ENCODE measurements at regions not wholly inside any gene's neighbourhood (a gene's known extent, or its start where the extent isn't known, plus 50 kb on each side); places are given as distances from the start of the nearest gene placed in this dataset.
"Not testable (repeated sequence)": the region's sequence is repeated elsewhere in the genome, so short reads cannot be mapped to it uniquely, and the experiment has no call there.

DNA sequence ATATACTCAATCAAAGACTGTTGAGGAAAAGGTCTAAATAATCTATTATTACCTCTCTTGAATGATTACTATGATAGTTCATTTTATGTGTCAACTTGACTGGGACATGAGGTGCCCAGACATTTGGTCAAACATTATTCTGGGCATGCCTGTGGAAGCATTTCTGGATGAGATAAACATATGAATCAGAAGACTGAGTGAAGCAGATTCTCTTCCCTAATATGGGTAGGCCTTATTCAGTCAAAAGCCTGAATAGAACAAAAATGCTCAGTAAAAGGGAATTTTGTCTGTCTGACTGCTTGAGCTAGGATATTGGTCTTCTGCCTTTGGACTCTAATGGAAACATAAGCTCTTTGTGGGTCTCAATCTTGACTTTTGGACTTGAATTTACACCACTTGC lies 73.3 kb upstream of the SOX13 start:
- DNase-seq: no peak

DNA sequence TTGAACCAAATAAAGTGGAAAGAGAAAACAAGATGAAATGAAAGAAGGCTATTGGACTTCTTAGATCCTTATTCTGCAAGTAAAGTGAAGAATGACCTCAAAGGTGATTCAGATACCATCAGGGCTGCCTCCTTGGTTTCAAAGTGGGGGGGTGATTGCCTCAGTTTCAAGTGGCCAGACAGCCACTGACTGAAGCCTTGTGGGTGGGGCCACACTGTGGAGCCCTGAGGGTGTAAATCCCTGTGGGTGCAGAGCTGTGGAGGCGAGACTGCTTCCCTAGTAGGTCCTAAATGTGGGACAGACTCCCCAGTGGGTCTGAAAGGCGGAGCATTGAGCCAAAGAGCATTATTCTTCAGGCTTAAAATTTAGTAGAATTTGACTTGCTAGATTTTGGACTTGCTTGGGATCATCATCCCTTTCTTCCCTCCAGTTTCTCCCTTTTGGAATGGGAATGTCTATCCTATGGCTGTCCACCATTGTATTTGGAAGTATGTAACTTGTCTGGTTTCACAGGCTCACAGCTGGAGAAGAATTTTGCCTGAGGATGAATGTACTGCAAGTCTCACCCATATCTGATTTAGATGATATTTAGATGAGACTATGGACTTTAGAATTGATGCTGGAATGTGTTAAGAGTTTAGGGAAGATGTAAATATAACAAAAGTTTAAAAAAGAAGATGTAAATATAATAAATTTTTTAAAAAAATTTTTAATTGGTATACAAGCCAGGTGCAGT lies 71.6 kb upstream of the SOX13 start:
- DNase-seq: no peak

DNA sequence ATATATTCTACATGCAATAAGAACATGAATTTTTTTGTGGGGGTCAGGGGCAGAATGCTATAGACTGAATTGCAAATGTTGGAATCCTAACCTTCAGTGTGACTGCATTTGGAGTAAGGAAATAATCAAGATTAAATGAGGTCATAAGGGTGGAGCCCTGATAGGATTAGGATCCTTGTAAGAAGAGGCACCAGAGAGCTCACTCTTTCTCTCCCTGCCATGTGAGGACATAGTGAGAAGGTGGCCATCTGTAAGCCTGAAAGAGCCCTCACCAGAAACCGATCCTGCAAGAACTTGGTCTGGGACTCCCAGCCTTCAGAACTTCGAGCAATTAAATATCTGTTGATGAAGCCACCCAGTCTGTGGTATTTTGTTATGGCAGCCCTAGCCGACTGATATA lies 70.3 kb upstream of the SOX13 start:
- DNase-seq: no peak

DNA sequence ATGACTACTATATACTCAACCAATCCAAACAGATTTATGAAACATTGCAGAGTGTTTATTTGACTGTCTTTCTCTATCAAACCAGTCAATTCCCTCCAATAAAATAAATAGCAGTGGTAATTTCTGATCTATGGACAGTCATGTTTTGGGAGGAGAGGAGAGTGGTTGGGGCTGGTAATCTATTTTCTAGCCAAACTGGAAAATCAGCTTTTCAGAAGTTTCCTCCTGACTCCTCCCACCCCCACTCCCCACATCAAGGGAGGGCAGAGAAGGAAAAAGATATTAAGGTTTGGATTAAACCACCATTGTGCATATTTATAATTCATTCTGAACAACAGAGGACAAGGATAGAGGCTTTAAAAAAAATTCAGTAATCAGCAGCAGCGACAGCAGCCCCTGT lies 69.4 kb upstream of the SOX13 start:
- no peak for DNase-seq

DNA sequence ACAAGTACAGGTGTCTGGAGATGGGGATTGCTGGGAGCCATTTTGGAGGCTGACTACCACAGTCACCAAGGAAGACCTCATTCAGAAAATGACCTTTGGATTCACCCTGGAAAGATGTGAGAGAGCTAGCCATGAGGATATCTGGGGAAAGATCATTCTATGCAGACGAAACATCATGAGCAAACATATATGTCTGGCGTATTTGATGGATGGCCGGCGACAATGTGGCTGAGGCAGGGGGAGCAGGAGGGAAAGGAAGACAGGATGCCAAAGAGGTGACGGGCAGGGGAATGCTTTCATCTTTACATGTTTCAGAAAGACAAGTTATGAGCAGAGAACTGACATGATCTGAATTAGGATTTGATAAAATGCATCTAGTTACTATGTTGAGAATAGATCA lies 61.5 kb upstream of the SOX13 start:
- DNase-seq: no peak

DNA sequence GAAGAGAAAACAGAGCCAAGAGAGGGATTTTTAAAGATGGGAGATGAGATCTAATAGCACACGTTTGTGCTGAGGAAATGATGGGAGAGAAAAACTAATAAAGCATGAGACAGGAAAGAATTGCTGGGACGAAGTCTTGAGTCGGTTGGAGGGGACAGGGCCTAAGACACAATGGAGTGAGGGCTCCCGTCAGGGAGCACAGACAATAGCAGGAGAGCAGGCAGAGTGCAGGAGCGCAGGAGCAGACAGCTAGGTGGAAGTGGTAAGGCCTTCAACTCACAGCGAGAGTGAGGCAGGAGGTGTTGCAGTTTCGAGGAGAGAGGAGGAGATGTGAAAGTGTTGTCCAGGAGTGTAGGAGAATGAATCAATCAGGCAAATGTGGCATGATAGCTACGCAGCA lies 59.9 kb upstream of the SOX13 start:
- no peak for DNase-seq

DNA sequence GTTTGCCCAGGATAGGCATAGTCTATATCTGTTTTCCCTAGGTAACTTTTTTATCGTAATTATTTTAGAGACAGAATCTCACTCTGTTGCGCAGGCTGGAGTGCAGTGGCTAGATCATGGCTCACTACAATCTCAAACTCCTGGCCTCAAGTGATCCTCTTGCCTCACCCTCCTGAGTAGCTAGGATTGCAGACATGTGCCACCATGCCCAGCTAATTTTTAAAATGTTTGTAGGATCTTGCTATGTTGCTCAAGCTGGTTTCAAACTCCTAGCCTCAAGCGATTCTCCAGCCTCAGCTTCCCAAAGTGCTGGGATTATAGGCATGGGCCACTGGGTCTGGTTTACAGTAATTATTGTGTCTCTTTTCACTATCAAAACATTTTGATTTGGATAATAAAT lies 58.6 kb upstream of the SOX13 start:
- no peak for DNase-seq

DNA sequence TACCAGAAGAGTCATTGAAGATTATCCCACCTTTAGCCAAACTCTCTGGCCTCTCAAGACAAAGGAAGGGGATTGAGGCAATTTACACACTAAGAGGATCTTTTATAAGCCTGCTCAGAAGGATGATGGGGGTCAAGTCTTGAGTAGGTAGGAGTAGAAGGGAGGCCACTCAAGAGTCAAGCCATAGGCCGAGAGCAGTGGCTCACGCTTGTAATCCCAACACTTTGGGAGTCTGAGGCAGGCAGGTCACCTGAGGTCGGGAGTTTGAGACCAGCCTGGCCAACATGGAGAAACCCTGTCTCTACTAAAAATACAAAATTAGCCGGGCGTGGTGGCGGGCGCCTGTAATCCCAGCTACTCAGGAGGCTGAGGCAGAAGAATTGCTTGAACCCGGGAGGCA lies 58.0 kb upstream of the SOX13 start:
- not testable (repeated sequence) for DNase-seq

DNA sequence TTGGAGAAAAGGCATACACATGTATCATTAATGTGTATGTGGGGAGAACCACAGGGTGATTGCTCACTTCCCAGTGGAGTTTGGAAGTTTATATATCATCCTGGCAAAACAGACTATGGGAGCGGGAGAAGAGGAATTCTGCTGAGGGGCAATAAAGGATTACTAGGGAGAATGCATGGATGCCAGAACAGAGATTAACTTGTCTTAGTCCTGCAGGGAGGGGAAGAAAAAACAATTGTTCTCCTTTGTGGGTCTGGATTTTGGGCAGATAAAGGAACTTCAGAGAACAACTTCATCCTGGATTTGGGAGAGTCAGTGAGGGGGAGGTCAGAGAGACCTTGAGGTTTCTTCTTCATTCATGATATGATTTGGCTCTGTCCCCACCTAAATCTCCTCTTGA lies 55.9 kb upstream of the SOX13 start:
- DNase-seq: no peak

DNA sequence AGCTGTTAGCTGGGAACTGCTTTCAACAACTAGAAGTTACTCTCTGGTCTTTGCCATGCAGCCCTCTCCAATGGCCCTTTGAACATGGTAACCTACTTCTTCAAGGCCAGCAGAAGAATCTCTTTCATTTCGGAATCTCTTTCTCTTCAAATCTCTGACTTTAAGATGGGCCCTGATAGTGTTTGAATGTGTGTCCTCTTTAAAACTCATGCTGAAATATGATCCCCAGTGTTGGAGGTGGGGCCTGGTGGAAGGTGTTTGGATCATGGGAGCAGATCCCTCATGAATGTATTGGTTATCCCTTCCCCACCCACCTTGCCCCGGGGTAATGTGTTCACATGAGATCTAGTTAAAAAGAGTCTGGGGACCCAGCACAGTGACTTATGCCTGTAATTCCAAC lies 54.5 kb upstream of the SOX13 start:
- no peak for DNase-seq
